ENCODE measurements at regions not wholly inside any gene's neighbourhood (a gene's known extent, or its start where the extent isn't known, plus 50 kb on each side); places are given as distances from the start of the nearest gene placed in this dataset.

DNA sequence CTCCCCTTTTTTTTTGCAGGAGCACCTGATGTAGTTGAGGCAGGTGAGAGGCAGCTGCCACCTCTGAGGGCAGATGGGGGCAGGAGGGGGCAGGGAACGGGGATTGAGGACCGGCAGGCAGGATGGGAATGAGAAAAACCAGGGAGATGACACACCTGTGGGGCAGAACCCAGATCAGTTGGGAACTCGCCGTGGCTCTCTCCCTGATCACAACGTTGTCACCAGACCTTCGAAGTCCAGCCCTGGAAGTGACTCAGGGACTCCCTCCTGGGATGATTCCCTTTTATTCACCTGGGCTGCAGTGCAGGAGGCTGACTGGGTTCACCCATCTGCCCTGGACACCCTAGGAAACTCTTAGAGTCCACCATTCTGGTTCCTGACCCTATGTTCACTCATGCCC is 127.2 kb downstream of the MXRA5 start:
- TF ChIP-seq, protein P1, sequence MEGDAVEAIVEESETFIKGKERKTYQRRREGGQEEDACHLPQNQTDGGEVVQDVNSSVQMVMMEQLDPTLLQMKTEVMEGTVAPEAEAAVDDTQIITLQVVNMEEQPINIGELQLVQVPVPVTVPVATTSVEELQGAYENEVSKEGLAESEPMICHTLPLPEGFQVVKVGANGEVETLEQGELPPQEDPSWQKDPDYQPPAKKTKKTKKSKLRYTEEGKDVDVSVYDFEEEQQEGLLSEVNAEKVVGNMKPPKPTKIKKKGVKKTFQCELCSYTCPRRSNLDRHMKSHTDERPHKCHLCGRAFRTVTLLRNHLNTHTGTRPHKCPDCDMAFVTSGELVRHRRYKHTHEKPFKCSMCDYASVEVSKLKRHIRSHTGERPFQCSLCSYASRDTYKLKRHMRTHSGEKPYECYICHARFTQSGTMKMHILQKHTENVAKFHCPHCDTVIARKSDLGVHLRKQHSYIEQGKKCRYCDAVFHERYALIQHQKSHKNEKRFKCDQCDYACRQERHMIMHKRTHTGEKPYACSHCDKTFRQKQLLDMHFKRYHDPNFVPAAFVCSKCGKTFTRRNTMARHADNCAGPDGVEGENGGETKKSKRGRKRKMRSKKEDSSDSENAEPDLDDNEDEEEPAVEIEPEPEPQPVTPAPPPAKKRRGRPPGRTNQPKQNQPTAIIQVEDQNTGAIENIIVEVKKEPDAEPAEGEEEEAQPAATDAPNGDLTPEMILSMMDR (IDR thresholded peaks at IDR 0.05; ENCODE audit: control extremely low read depth, extremely low read depth, low read depth, missing control alignments): no peak
- ChIA-PET POLR2A (no interaction called here), CTCF (no interaction called here)
- DNase-seq (ENCODE audit: extremely low spot score): no peak

- POLR2A ChIA-PET: no interaction called here
Measured at GRCh38 chrX:3218442-3218841, 128.0 kb downstream of the MXRA5 start.

GRCh38 chrX:3216581-3217180 is 129.8 kb downstream of the MXRA5 start:
- ChIA-PET CTCF (no interaction called here), POLR2A (no interaction called here)
- TF ChIP-seq, protein P1 (IDR thresholded peaks at IDR 0.05; ENCODE audit: control extremely low read depth, extremely low read depth, low read depth, missing control alignments): no peak
- DNase-seq (ENCODE audit: extremely low spot score): no peak

More at GRCh38 chrX:3218442-3218841, 128.0 kb downstream of the MXRA5 start:
- TF ChIP-seq, protein P1 (IDR thresholded peaks at IDR 0.05; ENCODE audit: control extremely low read depth, extremely low read depth, low read depth, missing control alignments): no peak
- no peak for DNase-seq (ENCODE audit: extremely low spot score)
- CTCF ChIA-PET: no interaction called here

- CTCF ChIA-PET: interaction anchor here (1.1 kb wide), 1 partner anchor 10 kb away, joined by 3 read pairs; no protein-coding TSS in a partner anchor
Measured at GRCh38 chrX:3215249-3215648, 131.2 kb downstream of the MXRA5 start.

GRCh38 chrX:3206314-3206713 is 140.1 kb downstream of the MXRA5 start:
- POLR2A ChIA-PET: no interaction called here
- TF ChIP-seq, protein P1 (IDR thresholded peaks at IDR 0.05; ENCODE audit: control extremely low read depth, extremely low read depth, low read depth, missing control alignments): no peak
- CTCF ChIA-PET: interaction anchor here (1.5 kb wide), 1 partner anchor 9 kb away, joined by 3 read pairs; no protein-coding TSS in a partner anchor
- DNase-seq (ENCODE audit: extremely low spot score): no peak

More at GRCh38 chrX:3215249-3215648, 131.2 kb downstream of the MXRA5 start:
- DNase-seq (ENCODE audit: extremely low spot score): no peak
- POLR2A ChIA-PET: no interaction called here
- TF ChIP-seq, protein P1 (IDR thresholded peaks at IDR 0.05; ENCODE audit: control extremely low read depth, extremely low read depth, low read depth, missing control alignments): no peak

GRCh38 chrX:3204606-3205005 is 141.8 kb downstream of the MXRA5 start:
- TF ChIP-seq, protein P1 (IDR thresholded peaks at IDR 0.05; ENCODE audit: control extremely low read depth, extremely low read depth, low read depth, missing control alignments): no peak
- ChIA-PET CTCF (no interaction called here), POLR2A (no interaction called here)
- DNase-seq (ENCODE audit: extremely low spot score): no peak
